Neural progenitor cell (in vitro differentiated cells): ENCODE measurements at regions not wholly inside any gene's neighbourhood (a gene's known extent, or its start where the extent isn't known, plus 50 kb on each side); places are given as distances from the start of the nearest gene placed in this dataset.

Source experiments
- DNase-seq: peaks from one replicate; pipeline ENCODE4 v3.0.0-alpha.2; 2016; ENCODE audit warnings: low spot score
- H2AFZ ChIP-seq: fragments of 200-600 bp; sonication (generic); replicated peaks from 2 replicates; pipeline ENCODE4 v1.6.1; 2016; ENCODE audit warnings: antibody characterized with exemption
- H3F3A ChIP-seq: fragments of 200-600 bp; sonication (generic); 2 replicates; pipeline ENCODE4 v1.6.1; 2016; ENCODE audit warnings: antibody characterized with exemption, low read depth
- H3K27ac ChIP-seq: fragments of 200-600 bp; sonication (generic); 2 replicates; pipeline ENCODE4 v1.5.1; 2016; ENCODE audit warnings: mild to moderate bottlenecking
- H3K27me3 ChIP-seq: fragments of 200-600 bp; sonication (generic); 2 replicates; pipeline ENCODE4 v1.6.1; 2016; ENCODE audit warnings: mild to moderate bottlenecking, moderate library complexity
- H3K36me3 ChIP-seq: fragments of 200-600 bp; sonication (generic); 2 replicates; pipeline ENCODE4 v1.5.1; 2016
- H3K4me1 ChIP-seq: fragments of 200-600 bp; sonication (generic); 2 replicates; pipeline ENCODE4 v1.6.1; 2016; ENCODE audit warnings: mixed run types
- H3K4me2 ChIP-seq: fragments of 200-600 bp; sonication (generic); 2 replicates; pipeline ENCODE4 v1.6.1; 2016
- H3K4me3 ChIP-seq: fragments of 200-600 bp; sonication (generic); 2 replicates; pipeline ENCODE4 v1.5.1; 2016
- H3K79me2 ChIP-seq: fragments of 200-600 bp; sonication (generic); 2 replicates; pipeline ENCODE4 v1.6.1; 2016; ENCODE audit warnings: low read depth
- H3K9ac ChIP-seq: fragments of 200-600 bp; sonication (generic); 2 replicates; pipeline ENCODE4 v1.6.1; 2016
- H3K9me3 ChIP-seq: fragments of 200-600 bp; sonication (generic); 2 replicates; pipeline ENCODE4 v1.5.1; 2016; ENCODE audit warnings: low read depth
- H4K20me1 ChIP-seq: fragments of 200-600 bp; sonication (generic); 2 replicates; pipeline ENCODE4 v1.6.1; 2016; ENCODE audit warnings: low read depth
- H3K27ac Mint-ChIP-seq: 3 replicates; pipeline ENCODE4 v1.8.0; 2021; ENCODE audit warnings: mixed read lengths
- H3K27me3 Mint-ChIP-seq: 2 replicates; pipeline ENCODE4 v1.8.0; 2022; ENCODE audit warnings: low read depth, mild to moderate bottlenecking, inconsistent platforms, moderate library complexity, mixed read lengths; ENCODE audit not compliant: insufficient read depth
- H3K36me3 Mint-ChIP-seq: 3 replicates; pipeline ENCODE4 v1.8.0; 2021; ENCODE audit warnings: mixed read lengths
- H3K4me1 Mint-ChIP-seq: 3 replicates; pipeline ENCODE4 v1.8.0; 2021; ENCODE audit warnings: mixed read lengths
- H3K4me3 Mint-ChIP-seq: 3 replicates; pipeline ENCODE4 v1.8.0; 2021; ENCODE audit warnings: mild to moderate bottlenecking, moderate library complexity, mixed read lengths
- H3K9me3 Mint-ChIP-seq: 3 replicates; pipeline ENCODE4 v1.8.0; 2020; ENCODE audit warnings: mixed read lengths
- EZH2 ChIP-seq: fragments of 200-600 bp; sonication (generic); IDR thresholded peaks from 2 replicates; pipeline ENCODE4 v1.6.1; 2017; ENCODE audit warnings: antibody characterized with exemption, mild to moderate bottlenecking, moderate library complexity
- EZH2phosphoT487 ChIP-seq: fragments of 200-600 bp; sonication (generic); IDR thresholded peaks from 2 replicates; pipeline ENCODE4 v1.6.1; 2017; ENCODE audit warnings: antibody characterized with exemption
- TF ChIP-seq, protein P1 (sequence below): fragments of 200-600 bp; sonication (generic); IDR thresholded peaks from 2 replicates; pipeline ENCODE4 v1.5.1; 2017; ENCODE audit warnings: antibody characterized with exemption, mild to moderate bottlenecking

- Histone ChIP-seq H2AFZ (peak overlapping the region; percentile 34), H3F3A (no peaks in the 10 kb centered on the region), H3K9ac (no peak overlapping the region), H3K27me3 (no peaks in the 10 kb centered on the region), H3K4me2 (no peak overlapping the region), H3K9me3 (no peaks in the 10 kb centered on the region), H3K4me3 (no peak overlapping the region), H3K27ac (no peak overlapping the region), H3K79me2 (no peaks in the 10 kb centered on the region), H4K20me1 (no peaks in the 10 kb centered on the region), H3K36me3 (no peaks in the 10 kb centered on the region), H3K4me1 (peaks cover 4% of the 10 kb centered on the region)
- Mint-ChIP-seq H3K36me3 (peaks cover 4% of the 10 kb centered on the region), H3K4me1 (no peaks in the 10 kb centered on the region), H3K9me3 (peaks cover 41% of the 10 kb centered on the region), H3K27me3 (peaks cover 3% of the 10 kb centered on the region), H3K27ac (peak overlapping the region; percentile 52), H3K4me3 (no peak overlapping the region)
- DNase-seq: no peak
- TF ChIP-seq EZH2 (no peak), EZH2phosphoT487 (no peak)
- TF ChIP-seq, protein P1, sequence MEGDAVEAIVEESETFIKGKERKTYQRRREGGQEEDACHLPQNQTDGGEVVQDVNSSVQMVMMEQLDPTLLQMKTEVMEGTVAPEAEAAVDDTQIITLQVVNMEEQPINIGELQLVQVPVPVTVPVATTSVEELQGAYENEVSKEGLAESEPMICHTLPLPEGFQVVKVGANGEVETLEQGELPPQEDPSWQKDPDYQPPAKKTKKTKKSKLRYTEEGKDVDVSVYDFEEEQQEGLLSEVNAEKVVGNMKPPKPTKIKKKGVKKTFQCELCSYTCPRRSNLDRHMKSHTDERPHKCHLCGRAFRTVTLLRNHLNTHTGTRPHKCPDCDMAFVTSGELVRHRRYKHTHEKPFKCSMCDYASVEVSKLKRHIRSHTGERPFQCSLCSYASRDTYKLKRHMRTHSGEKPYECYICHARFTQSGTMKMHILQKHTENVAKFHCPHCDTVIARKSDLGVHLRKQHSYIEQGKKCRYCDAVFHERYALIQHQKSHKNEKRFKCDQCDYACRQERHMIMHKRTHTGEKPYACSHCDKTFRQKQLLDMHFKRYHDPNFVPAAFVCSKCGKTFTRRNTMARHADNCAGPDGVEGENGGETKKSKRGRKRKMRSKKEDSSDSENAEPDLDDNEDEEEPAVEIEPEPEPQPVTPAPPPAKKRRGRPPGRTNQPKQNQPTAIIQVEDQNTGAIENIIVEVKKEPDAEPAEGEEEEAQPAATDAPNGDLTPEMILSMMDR: no peak
Measured at GRCh38 chr18:10182009-10182624, 268.3 kb downstream of the VAPA start.

DNA sequence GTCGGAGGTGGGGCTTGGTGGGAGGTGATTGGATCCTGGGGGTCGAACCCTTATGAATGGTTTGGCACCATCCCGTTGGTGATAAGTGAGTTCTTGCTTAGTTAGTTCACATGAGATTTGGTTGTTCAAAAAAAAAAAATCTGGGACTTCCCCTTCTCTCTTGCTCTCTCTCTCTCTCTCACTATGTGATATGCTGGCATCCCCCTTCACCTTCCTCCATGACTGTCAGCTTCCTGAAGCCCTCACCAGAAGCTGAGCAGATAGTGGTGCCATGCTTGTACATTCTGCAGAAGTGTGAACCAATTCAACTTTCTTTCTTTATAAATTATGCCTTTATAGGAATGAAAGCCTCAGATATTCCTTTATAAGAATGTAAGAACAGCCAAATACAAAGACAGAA lies 269.7 kb upstream of the APCDD1 start:
- Histone ChIP-seq H3K36me3 (no peaks in the 10 kb centered on the region), H4K20me1 (no peaks in the 10 kb centered on the region), H3K27me3 (no peaks in the 10 kb centered on the region), H3K79me2 (no peaks in the 10 kb centered on the region), H3K27ac (no peak overlapping the region), H3K4me1 (peaks cover 4% of the 10 kb centered on the region), H3K9ac (no peak overlapping the region), H3F3A (no peaks in the 10 kb centered on the region), H2AFZ (no peak overlapping the region), H3K9me3 (no peaks in the 10 kb centered on the region), H3K4me3 (no peak overlapping the region), H3K4me2 (no peak overlapping the region)
- Mint-ChIP-seq H3K27me3 (peaks cover 2% of the 10 kb centered on the region), H3K36me3 (no peaks in the 10 kb centered on the region), H3K4me3 (no peak overlapping the region), H3K9me3 (peaks cover 34% of the 10 kb centered on the region), H3K4me1 (peaks cover 5% of the 10 kb centered on the region), H3K27ac (no peak overlapping the region)
- TF ChIP-seq EZH2 (no peak), EZH2phosphoT487 (no peak)
- TF ChIP-seq, protein P1: no peak
- no peak for DNase-seq

GRCh38 chr18:10188971-10189810 lies 265.2 kb upstream of the APCDD1 start:
- H3K4me2 ChIP-seq: no peak overlapping the region
- Mint-ChIP-seq H3K4me1 (peaks cover 10% of the 10 kb centered on the region), H3K27me3 (peaks cover 5% of the 10 kb centered on the region), H3K27ac (peak overlapping the region; percentile 18), H3K36me3 (peaks cover 2% of the 10 kb centered on the region), H3K9me3 (peaks cover 25% of the 10 kb centered on the region), H3K4me3 (no peak overlapping the region)
- H3K36me3 ChIP-seq: no peaks in the 10 kb centered on the region
- no peaks in the 10 kb centered on the region for H4K20me1 ChIP-seq
- no peak overlapping the region for H2AFZ ChIP-seq
- no peaks in the 10 kb centered on the region for H3K4me1 ChIP-seq
- TF ChIP-seq, protein P1: no peak
- TF ChIP-seq EZH2: no peak
- TF ChIP-seq EZH2phosphoT487: no peak
- H3K27me3 ChIP-seq: no peaks in the 10 kb centered on the region
- H3K79me2 ChIP-seq: no peaks in the 10 kb centered on the region
- no peak overlapping the region for H3K27ac ChIP-seq
- no peak for DNase-seq
- no peak overlapping the region for H3K4me3 ChIP-seq
- H3F3A ChIP-seq: no peaks in the 10 kb centered on the region
- no peak overlapping the region for H3K9ac ChIP-seq
- no peaks in the 10 kb centered on the region for H3K9me3 ChIP-seq
